ENCODE measurements at regions not wholly inside any gene's neighbourhood (a gene's known extent, or its start where the extent isn't known, plus 50 kb on each side); places are given as distances from the start of the nearest gene placed in this dataset.

- H4K20me1 ChIP-seq (ENCODE audit: control insufficient read depth, extremely low read depth, insufficient read depth, low read length), result no peaks in the 10 kb centered on the region
- H3K4me2 ChIP-seq (ENCODE audit: extremely low read depth, insufficient read depth, low read length), result no peak overlapping the region
- H3K9me3 ChIP-seq (ENCODE audit: control insufficient read depth, insufficient read depth, low read depth, low read length), result no peaks in the 10 kb centered on the region
- no peak overlapping the region for H2AFZ ChIP-seq (ENCODE audit: low read length)
- peak in 1 of 2 donors; percentile 32 for DNase-seq (ENCODE audit: low read depth in 2 of 2)
- no peak overlapping the region for H3K27ac ChIP-seq (ENCODE audit: insufficient read depth, low read length)
- no peaks in the 10 kb centered on the region for H3K27me3 ChIP-seq (ENCODE audit: control insufficient read depth, insufficient read depth, low read length)
- no peak overlapping the region for H3K9ac ChIP-seq (ENCODE audit: insufficient read depth, low read length)
- no peaks in the 10 kb centered on the region for H3K79me2 ChIP-seq (ENCODE audit: control insufficient read depth, insufficient read depth, low read length)
- H3K4me3 ChIP-seq (replicated peaks in 1 of 4; ENCODE audit: control extremely low read depth in 1 of 4, insufficient read depth in 1 of 4, low read depth in 3 of 4, low read length in 4 of 4), result no peak overlapping the region
- H3K4me1 ChIP-seq (ENCODE audit: control insufficient read depth, extremely low read depth, insufficient read depth, low read length), result no peaks in the 10 kb centered on the region
- no peak for TF ChIP-seq CTCF (conservative IDR thresholded peaks at IDR 0.05 in 1 of 2, IDR thresholded peaks at IDR 0.05 in 1 of 2; ENCODE audit: low read depth in 1 of 2, low read length in 2 of 2)
- TF ChIP-seq EZH2 (IDR thresholded peaks at IDR 0.05; ENCODE audit: low read length, missing control alignments), result no peak
- no peaks in the 10 kb centered on the region for H3K36me3 ChIP-seq (ENCODE audit: control insufficient read depth, insufficient read depth, low read length)
Observed at GRCh38 chr1:25113086-25113485, 119.2 kb downstream of the SYF2 start.

GRCh38 chr1:25112400-25112799, 119.9 kb downstream of the SYF2 start:
- no peak overlapping the region for H3K27ac ChIP-seq (ENCODE audit: insufficient read depth, low read length)
- H2AFZ ChIP-seq (ENCODE audit: low read length), result no peak overlapping the region
- no peaks in the 10 kb centered on the region for H3K36me3 ChIP-seq (ENCODE audit: control insufficient read depth, insufficient read depth, low read length)
- TF ChIP-seq EZH2 (IDR thresholded peaks at IDR 0.05; ENCODE audit: low read length, missing control alignments) (no peak), CTCF (conservative IDR thresholded peaks at IDR 0.05 in 1 of 2, IDR thresholded peaks at IDR 0.05 in 1 of 2; ENCODE audit: low read depth in 1 of 2, low read length in 2 of 2) (no peak)
- DNase-seq (ENCODE audit: low read depth in 2 of 2), result no peak
- no peaks in the 10 kb centered on the region for H3K9me3 ChIP-seq (ENCODE audit: control insufficient read depth, insufficient read depth, low read depth, low read length)
- H3K4me1 ChIP-seq (ENCODE audit: control insufficient read depth, extremely low read depth, insufficient read depth, low read length), result no peaks in the 10 kb centered on the region
- no peak overlapping the region for H3K4me3 ChIP-seq (replicated peaks in 1 of 4; ENCODE audit: control extremely low read depth in 1 of 4, insufficient read depth in 1 of 4, low read depth in 3 of 4, low read length in 4 of 4)
- H3K4me2 ChIP-seq (ENCODE audit: extremely low read depth, insufficient read depth, low read length), result no peak overlapping the region
- no peak overlapping the region for H3K9ac ChIP-seq (ENCODE audit: insufficient read depth, low read length)
- no peaks in the 10 kb centered on the region for H3K79me2 ChIP-seq (ENCODE audit: control insufficient read depth, insufficient read depth, low read length)
- H3K27me3 ChIP-seq (ENCODE audit: control insufficient read depth, insufficient read depth, low read length), result no peaks in the 10 kb centered on the region
- no peaks in the 10 kb centered on the region for H4K20me1 ChIP-seq (ENCODE audit: control insufficient read depth, extremely low read depth, insufficient read depth, low read length)

- no peaks in the 10 kb centered on the region for H3K4me1 ChIP-seq (ENCODE audit: control insufficient read depth, extremely low read depth, insufficient read depth, low read length)
- no peak overlapping the region for H3K27ac ChIP-seq (ENCODE audit: insufficient read depth, low read length)
- no peaks in the 10 kb centered on the region for H4K20me1 ChIP-seq (ENCODE audit: control insufficient read depth, extremely low read depth, insufficient read depth, low read length)
- H3K36me3 ChIP-seq (ENCODE audit: control insufficient read depth, insufficient read depth, low read length), result no peaks in the 10 kb centered on the region
- no peak overlapping the region for H3K9ac ChIP-seq (ENCODE audit: insufficient read depth, low read length)
- H3K9me3 ChIP-seq (ENCODE audit: control insufficient read depth, insufficient read depth, low read depth, low read length), result no peaks in the 10 kb centered on the region
- H3K79me2 ChIP-seq (ENCODE audit: control insufficient read depth, insufficient read depth, low read length), result no peaks in the 10 kb centered on the region
- no peak overlapping the region for H3K4me3 ChIP-seq (replicated peaks in 1 of 4; ENCODE audit: control extremely low read depth in 1 of 4, insufficient read depth in 1 of 4, low read depth in 3 of 4, low read length in 4 of 4)
- no peak overlapping the region for H2AFZ ChIP-seq (ENCODE audit: low read length)
- TF ChIP-seq CTCF (conservative IDR thresholded peaks at IDR 0.05 in 1 of 2, IDR thresholded peaks at IDR 0.05 in 1 of 2; ENCODE audit: low read depth in 1 of 2, low read length in 2 of 2) (no peak), EZH2 (IDR thresholded peaks at IDR 0.05; ENCODE audit: low read length, missing control alignments) (no peak)
- H3K4me2 ChIP-seq (ENCODE audit: extremely low read depth, insufficient read depth, low read length), result no peak overlapping the region
- H3K27me3 ChIP-seq (ENCODE audit: control insufficient read depth, insufficient read depth, low read length), result no peaks in the 10 kb centered on the region
- DNase-seq (ENCODE audit: low read depth in 2 of 2), result no peak
Observed at GRCh38 chr1:25111706-25112105, 120.6 kb downstream of the SYF2 start.
